ENCODE measurements at regions not wholly inside any gene's neighbourhood (a gene's known extent, or its start where the extent isn't known, plus 50 kb on each side); places are given as distances from the start of the nearest gene placed in this dataset.

- no peak overlapping the region for H3K4me3 ChIP-seq
- TF ChIP-seq CTCF (IDR thresholded peaks at IDR 0.05) (no peak), EP300 (IDR thresholded peaks at IDR 0.05) (no peak), POLR2AphosphoS5 (IDR thresholded peaks at IDR 0.05) (no peak), POLR2A (IDR thresholded peaks at IDR 0.05) (no peak)
- no peaks in the 10 kb centered on the region for H3K36me3 ChIP-seq
- H3K27ac ChIP-seq, result no peak overlapping the region
- H3K4me1 ChIP-seq, result peaks cover 0 to 10% (median 3%) of the 10 kb centered on the region in 3 donors
- H3K9me3 ChIP-seq, result no peaks in the 10 kb centered on the region
- no peak for ATAC-seq
- 69 to 77% methylated on average over 2 to 4 of the region's 8 CpGs for WGBS, 2 donors (ENCODE audit: low coverage in 1 of 2)
- no peaks in the 10 kb centered on the region for H3K27me3 ChIP-seq
Observed at GRCh38 chr1:87450615-87451209, 122.0 kb downstream of the LMO4 start.

GRCh38 chr1:87451229-87451920, 122.7 kb downstream of the LMO4 start:
- H3K36me3 ChIP-seq, result no peaks in the 10 kb centered on the region
- no peak for ATAC-seq
- H3K4me3 ChIP-seq, result no peak overlapping the region
- no peaks in the 10 kb centered on the region for H3K27me3 ChIP-seq
- WGBS, 2 donors (ENCODE audit: low coverage in 1 of 2), result 85 to 88% methylated on average over 4 to 5 of the region's 5 CpGs
- H3K9me3 ChIP-seq, result no peaks in the 10 kb centered on the region
- peaks cover 0 to 10% (median 3%) of the 10 kb centered on the region in 3 donors for H3K4me1 ChIP-seq
- no peak for TF ChIP-seq POLR2A (IDR thresholded peaks at IDR 0.05)
- no peak for TF ChIP-seq POLR2AphosphoS5 (IDR thresholded peaks at IDR 0.05)
- TF ChIP-seq CTCF (IDR thresholded peaks at IDR 0.05), result no peak
- no peak for TF ChIP-seq EP300 (IDR thresholded peaks at IDR 0.05)
- H3K27ac ChIP-seq, result no peak overlapping the region

GRCh38 chr1:87452648-87453047, 124.0 kb downstream of the LMO4 start:
- Histone ChIP-seq H3K27me3 (no peaks in the 10 kb centered on the region), H3K9me3 (no peaks in the 10 kb centered on the region), H3K4me1 (peaks cover 0 to 10% (median 3%) of the 10 kb centered on the region in 3 donors), H3K27ac (no peak overlapping the region), H3K36me3 (no peaks in the 10 kb centered on the region), H3K4me3 (no peak overlapping the region)
- no peak for ATAC-seq
- no peak for TF ChIP-seq POLR2A (IDR thresholded peaks at IDR 0.05)
- no peak for TF ChIP-seq CTCF (IDR thresholded peaks at IDR 0.05)
- no peak for TF ChIP-seq POLR2AphosphoS5 (IDR thresholded peaks at IDR 0.05)

GRCh38 chr1:87457408-87457807, 128.7 kb downstream of the LMO4 start:
- ATAC-seq, result no peak
- H3K27ac ChIP-seq, result no peak overlapping the region
- no peak overlapping the region for H3K4me3 ChIP-seq
- no peaks in the 10 kb centered on the region for H3K4me1 ChIP-seq
- H3K9me3 ChIP-seq, result no peaks in the 10 kb centered on the region
- H3K36me3 ChIP-seq, result no peaks in the 10 kb centered on the region
- 14 to 75% methylated on average over 1 to 2 of the region's 2 CpGs for WGBS, 2 donors (ENCODE audit: low coverage in 1 of 2)
- no peaks in the 10 kb centered on the region for H3K27me3 ChIP-seq
- no peak for TF ChIP-seq EP300 (IDR thresholded peaks at IDR 0.05)
- TF ChIP-seq POLR2A (IDR thresholded peaks at IDR 0.05), result no peak
- TF ChIP-seq POLR2AphosphoS5 (IDR thresholded peaks at IDR 0.05), result no peak
- no peak for TF ChIP-seq CTCF (IDR thresholded peaks at IDR 0.05)

- Histone ChIP-seq H3K27ac (no peak overlapping the region), H3K27me3 (no peaks in the 10 kb centered on the region), H3K36me3 (no peaks in the 10 kb centered on the region), H3K4me1 (peaks cover 0 to 8% (median 0%) of the 10 kb centered on the region in 3 donors), H3K9me3 (no peaks in the 10 kb centered on the region), H3K4me3 (no peak overlapping the region)
- TF ChIP-seq POLR2A (IDR thresholded peaks at IDR 0.05), result no peak
- no peak for TF ChIP-seq EP300 (IDR thresholded peaks at IDR 0.05)
- no peak for TF ChIP-seq CTCF (IDR thresholded peaks at IDR 0.05)
- 83 to 100% methylated on average over 1 of the region's 1 CpG for WGBS, 2 donors (ENCODE audit: low coverage in 1 of 2)
- ATAC-seq, result no peak
Observed at GRCh38 chr1:87462894-87463293, 134.2 kb downstream of the LMO4 start.
